ENCODE measurements at regions not wholly inside any gene's neighbourhood (a gene's known extent, or its start where the extent isn't known, plus 50 kb on each side); places are given as distances from the start of the nearest gene placed in this dataset.

DNA sequence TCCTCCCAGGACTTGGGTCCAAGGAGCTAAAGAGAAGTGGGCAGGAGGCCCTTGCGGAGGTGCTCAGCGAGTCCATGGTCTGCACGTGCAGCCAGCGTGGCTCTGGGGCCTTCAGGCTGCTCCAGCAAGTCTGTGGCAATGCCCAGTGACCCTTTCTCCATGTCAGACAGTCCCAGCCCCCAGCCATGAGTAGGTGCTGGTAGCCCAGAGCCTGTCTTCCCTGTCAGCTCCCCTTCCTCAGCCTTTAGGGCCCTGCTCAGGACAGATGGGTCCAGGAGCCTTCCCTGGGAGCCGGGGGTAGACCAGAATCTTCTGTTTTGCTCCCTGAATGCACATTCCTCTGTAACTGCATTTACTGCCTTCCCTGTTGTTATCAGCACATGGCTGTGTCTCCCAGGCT, 147.2 kb upstream of the IRX2 start:
- H4K20me1 ChIP-seq (replicated peaks in 1 of 2; ENCODE audit: control insufficient read depth in 1 of 2, insufficient read depth in 2 of 2, low read length in 2 of 2): no peaks in the 10 kb centered on the region
- H4K8ac ChIP-seq (ENCODE audit: extremely low read depth, insufficient read depth, low read length): no peak overlapping the region
- 0 out of 4 replicates have a peak, but pooled peaks cover 0 to 2% of the 10 kb centered on the region in 2 experiments for H3K9me3 ChIP-seq (ENCODE audit: insufficient read depth in 2 of 2, low read depth in 1 of 2, low read length in 1 of 2)
- H2BK15ac ChIP-seq (ENCODE audit: low read length): no peak overlapping the region
- H3K4me3 ChIP-seq (ENCODE audit: extremely low read depth in 1 of 4, insufficient read depth in 2 of 4, low read depth in 3 of 4, low read length in 4 of 4): no peak overlapping the region
- no peak overlapping the region for H3K18ac ChIP-seq (ENCODE audit: extremely low read depth, low read length)
- no peak overlapping the region for H3K27ac ChIP-seq (ENCODE audit: low read depth, low read length)
- no peaks in the 10 kb centered on the region for H3K23me2 ChIP-seq (ENCODE audit: low read depth, low read length)
- H3K36me3 ChIP-seq (ENCODE audit: control insufficient read depth in 2 of 4, insufficient read depth in 4 of 4, low read length in 3 of 4): no peaks in the 10 kb centered on the region
- H3K79me1 ChIP-seq (ENCODE audit: low read depth, low read length): no peaks in the 10 kb centered on the region
- H2BK5ac ChIP-seq (ENCODE audit: low read depth, low read length): no peak overlapping the region
- no peak overlapping the region for H2BK12ac ChIP-seq (ENCODE audit: low read depth, low read length)
- no peaks in the 10 kb centered on the region for H3K4me1 ChIP-seq (replicated peaks in 1 of 4; ENCODE audit: control insufficient read depth in 3 of 4, insufficient read depth in 4 of 4, low read length in 3 of 4)
- no peak overlapping the region for H2AK5ac ChIP-seq (ENCODE audit: low read depth, low read length)
- CTCF ChIA-PET (ENCODE audit: partially characterized antibody): interaction anchor here (0.6 kb wide), 1 partner anchor 33 kb away, joined by 3 read pairs; no protein-coding TSS in a partner anchor
- H2BK20ac ChIP-seq (ENCODE audit: low read length): no peak overlapping the region
- no peak for TF ChIP-seq TCF12 (IDR thresholded peaks at IDR 0.05; ENCODE audit: low read depth, low read length)
- TF ChIP-seq, protein P1, sequence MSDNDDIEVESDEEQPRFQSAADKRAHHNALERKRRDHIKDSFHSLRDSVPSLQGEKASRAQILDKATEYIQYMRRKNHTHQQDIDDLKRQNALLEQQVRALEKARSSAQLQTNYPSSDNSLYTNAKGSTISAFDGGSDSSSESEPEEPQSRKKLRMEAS (IDR thresholded peaks at IDR 0.05): no peak
- no peak for TF ChIP-seq KDM5A (IDR thresholded peaks at IDR 0.05; ENCODE audit: low read length)
- TF ChIP-seq MAFK (IDR thresholded peaks at IDR 0.05; ENCODE audit: low read depth, low read length): no peak
- TF ChIP-seq, protein P2, sequence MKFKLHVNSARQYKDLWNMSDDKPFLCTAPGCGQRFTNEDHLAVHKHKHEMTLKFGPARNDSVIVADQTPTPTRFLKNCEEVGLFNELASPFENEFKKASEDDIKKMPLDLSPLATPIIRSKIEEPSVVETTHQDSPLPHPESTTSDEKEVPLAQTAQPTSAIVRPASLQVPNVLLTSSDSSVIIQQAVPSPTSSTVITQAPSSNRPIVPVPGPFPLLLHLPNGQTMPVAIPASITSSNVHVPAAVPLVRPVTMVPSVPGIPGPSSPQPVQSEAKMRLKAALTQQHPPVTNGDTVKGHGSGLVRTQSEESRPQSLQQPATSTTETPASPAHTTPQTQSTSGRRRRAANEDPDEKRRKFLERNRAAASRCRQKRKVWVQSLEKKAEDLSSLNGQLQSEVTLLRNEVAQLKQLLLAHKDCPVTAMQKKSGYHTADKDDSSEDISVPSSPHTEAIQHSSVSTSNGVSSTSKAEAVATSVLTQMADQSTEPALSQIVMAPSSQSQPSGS (IDR thresholded peaks at IDR 0.05; ENCODE audit: low read length): no peak
- TF ChIP-seq HDAC6 (IDR thresholded peaks at IDR 0.05; ENCODE audit: low read depth, low read length): no peak
- no peak for TF ChIP-seq KDM4A (IDR thresholded peaks at IDR 0.05; ENCODE audit: low read depth, low read length, severe bottlenecking)
- no peak for TF ChIP-seq ZNF274 (IDR thresholded peaks at IDR 0.05; ENCODE audit: borderline replicate concordance, extremely low read depth, low read length)
- TF ChIP-seq EZH2 (IDR thresholded peaks at IDR 0.05; ENCODE audit: low read depth, low read length, severe bottlenecking): no peak
- TF ChIP-seq EP300 (IDR thresholded peaks at IDR 0.05; ENCODE audit: borderline replicate concordance in 1 of 2, low read depth in 2 of 2, low read length in 2 of 2): no peak
- DNase-seq (ENCODE audit: low read depth in 1 of 2, low spot score in 2 of 2) (peak in 1 of 2 experiments; percentile 33), FAIRE-seq (no peak)
- H2BK120ac ChIP-seq (replicated peaks; ENCODE audit: low read depth, low read length): no peak overlapping the region
- no peak overlapping the region for H3K9ac ChIP-seq (replicated peaks in 1 of 4; ENCODE audit: extremely low read depth in 1 of 4, low read depth in 3 of 4, low read length in 3 of 4)
- H4K91ac ChIP-seq (replicated peaks; ENCODE audit: insufficient read length, low read length): no peak overlapping the region
- no peak overlapping the region for H3K56ac ChIP-seq (replicated peaks; ENCODE audit: insufficient read length, low read depth, low read length)
- H3K27me3 ChIP-seq (replicated peaks in 1 of 4; ENCODE audit: control insufficient read depth in 3 of 4, extremely low read depth in 1 of 4, insufficient read depth in 3 of 4, low read length in 3 of 4): no peaks in the 10 kb centered on the region
- no peak overlapping the region for H3K4me2 ChIP-seq (ENCODE audit: insufficient read depth in 1 of 2, low read depth in 2 of 2, low read length in 2 of 2)
- H3K79me2 ChIP-seq (ENCODE audit: control insufficient read depth in 1 of 2, insufficient read depth in 2 of 2, low read length in 2 of 2): no peaks in the 10 kb centered on the region
- H3K23ac ChIP-seq (ENCODE audit: insufficient read length): no peak overlapping the region
- no peak overlapping the region for H2AFZ ChIP-seq (ENCODE audit: low read length)
- POLR2A ChIA-PET (ENCODE audit: partially characterized antibody): no interaction called here
- H4K5ac ChIP-seq (ENCODE audit: insufficient read length, low read depth, low read length): no peak overlapping the region
- H3K4ac ChIP-seq (replicated peaks; ENCODE audit: insufficient read length, low read depth, low read length): no peak overlapping the region
- WGBS, 2 experiments (ENCODE audit: extremely low coverage in 1 of 2, insufficient coverage in 1 of 2, insufficient read length in 1 of 2, insufficient replicate concordance in 2 of 2, low coverage in 1 of 2, low lambda C conversion rate in 2 of 2, missing lambda C conversion rate in 1 of 2): 95% methylated on average over 5 of the region's 5 CpGs; no CpG with 5 or more reads in 1 of the 2 experiments
- no peak overlapping the region for H3K14ac ChIP-seq (ENCODE audit: insufficient read length)
